Astrocyte of the spinal cord (primary cell): ENCODE measurements at regions not wholly inside any gene's neighbourhood (a gene's known extent, or its start where the extent isn't known, plus 50 kb on each side); places are given as distances from the start of the nearest gene placed in this dataset.

Experiments
- DNase-seq: peaks from one replicate; pipeline ENCODE4 v3.0.0; 2011; ENCODE audit warnings: low read depth, low spot score
- H3K4me3 ChIP-seq: 2 replicates; pipeline ENCODE4 v1.5.1; 2011; ENCODE audit warnings: low read depth, mild to moderate bottlenecking, low read length, moderate library complexity
- in situ Hi-C: cut with HindIII; loops from 2 replicates; pipeline ENCODE4 v1.10.0; 2017; ENCODE audit warnings: low sequenced_read_pairs
- TF ChIP-seq, protein P1 (sequence below): IDR thresholded peaks from 2 replicates; pipeline ENCODE4 v1.5.1; 2012; ENCODE audit warnings: low read depth, mild to moderate bottlenecking, low read length, inconsistent platforms

DNA sequence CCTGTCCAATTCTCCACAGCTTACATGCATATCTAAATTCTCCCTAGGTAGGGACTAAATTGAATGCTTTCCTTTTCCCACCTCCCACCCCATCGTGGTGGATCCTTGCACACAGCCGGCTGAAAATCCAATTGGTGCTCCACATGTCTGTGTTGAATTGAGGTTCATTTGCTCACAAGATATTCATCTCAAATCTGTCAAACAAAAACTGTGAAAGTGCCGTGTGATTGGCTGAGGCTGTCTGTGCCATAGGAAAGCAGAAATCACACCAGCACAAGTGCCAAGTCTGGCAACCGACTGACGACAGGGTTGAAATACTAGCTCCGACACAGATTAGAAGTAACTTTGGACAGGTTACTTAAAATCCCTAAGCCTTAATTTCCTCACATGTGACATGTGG is 823.3 kb downstream of the TDRD15 start:
- H3K4me3 ChIP-seq: no peak overlapping the region
- in situ Hi-C loops: no loop called here
- no peak for DNase-seq
- TF ChIP-seq, protein P1, sequence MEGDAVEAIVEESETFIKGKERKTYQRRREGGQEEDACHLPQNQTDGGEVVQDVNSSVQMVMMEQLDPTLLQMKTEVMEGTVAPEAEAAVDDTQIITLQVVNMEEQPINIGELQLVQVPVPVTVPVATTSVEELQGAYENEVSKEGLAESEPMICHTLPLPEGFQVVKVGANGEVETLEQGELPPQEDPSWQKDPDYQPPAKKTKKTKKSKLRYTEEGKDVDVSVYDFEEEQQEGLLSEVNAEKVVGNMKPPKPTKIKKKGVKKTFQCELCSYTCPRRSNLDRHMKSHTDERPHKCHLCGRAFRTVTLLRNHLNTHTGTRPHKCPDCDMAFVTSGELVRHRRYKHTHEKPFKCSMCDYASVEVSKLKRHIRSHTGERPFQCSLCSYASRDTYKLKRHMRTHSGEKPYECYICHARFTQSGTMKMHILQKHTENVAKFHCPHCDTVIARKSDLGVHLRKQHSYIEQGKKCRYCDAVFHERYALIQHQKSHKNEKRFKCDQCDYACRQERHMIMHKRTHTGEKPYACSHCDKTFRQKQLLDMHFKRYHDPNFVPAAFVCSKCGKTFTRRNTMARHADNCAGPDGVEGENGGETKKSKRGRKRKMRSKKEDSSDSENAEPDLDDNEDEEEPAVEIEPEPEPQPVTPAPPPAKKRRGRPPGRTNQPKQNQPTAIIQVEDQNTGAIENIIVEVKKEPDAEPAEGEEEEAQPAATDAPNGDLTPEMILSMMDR: no peak

DNA sequence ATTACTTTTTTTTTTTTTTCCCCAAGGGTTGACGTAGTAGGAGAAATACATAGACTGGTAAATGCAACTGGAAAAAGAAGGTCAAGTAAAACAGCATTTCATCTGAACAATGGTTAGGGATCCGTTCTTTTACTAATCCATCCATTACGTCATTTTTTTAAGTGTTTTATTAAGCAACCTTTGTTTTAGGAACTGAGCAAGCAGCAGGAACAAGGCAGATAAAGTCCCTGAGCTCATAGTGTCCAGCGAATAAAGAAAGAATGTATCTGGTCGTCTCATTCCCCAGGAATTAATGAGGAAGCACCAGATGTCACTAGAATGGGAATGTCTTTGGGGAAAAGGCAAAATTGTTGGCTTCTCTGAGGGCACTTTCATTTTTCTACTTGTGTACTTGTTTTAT is 842.4 kb downstream of the TDRD15 start:
- TF ChIP-seq, protein P1: no peak
- H3K4me3 ChIP-seq: no peak overlapping the region
- DNase-seq: no peak
- in situ Hi-C loops: no loop called here

DNA sequence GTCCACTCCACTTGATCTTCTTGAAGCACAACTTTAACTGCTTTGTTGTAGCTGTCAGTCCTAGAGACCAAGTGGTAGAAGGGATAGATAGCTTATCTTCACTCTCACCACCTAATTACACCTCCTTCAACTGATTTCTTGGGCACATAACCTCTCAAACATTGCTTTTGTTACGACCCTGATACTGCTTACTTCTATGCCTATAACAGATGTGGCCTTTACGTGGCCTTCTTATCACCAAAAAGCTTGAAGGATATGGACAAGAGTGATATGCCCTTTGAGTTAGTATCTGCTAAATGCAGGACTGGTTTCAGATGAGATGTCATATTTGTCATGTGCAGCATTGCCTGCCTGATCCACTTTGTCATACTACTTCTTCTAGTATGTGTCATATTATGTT is 847.2 kb downstream of the TDRD15 start:
- in situ Hi-C loops: no loop called here

GRCh38 chr2:21972586-21972985 is 848.8 kb downstream of the TDRD15 start:
- in situ Hi-C loops: no loop called here
- TF ChIP-seq, protein P1: no peak
- H3K4me3 ChIP-seq: no peak overlapping the region
- DNase-seq: no peak

More for the DNA sequence above, 847.2 kb downstream of the TDRD15 start:
- H3K4me3 ChIP-seq: no peak overlapping the region
- TF ChIP-seq, protein P1: no peak
- no peak for DNase-seq

- in situ Hi-C loops: no loop called here
These were observed 857.4 kb downstream of the TDRD15 start for GRCh38 chr2:21981127-21981526.

GRCh38 chr2:21993002-21993401 is 869.2 kb downstream of the TDRD15 start:
- in situ Hi-C loops: no loop called here
- TF ChIP-seq, protein P1: no peak
- no peak overlapping the region for H3K4me3 ChIP-seq
- DNase-seq: no peak

More at GRCh38 chr2:21981127-21981526, 857.4 kb downstream of the TDRD15 start:
- DNase-seq: no peak
- no peak overlapping the region for H3K4me3 ChIP-seq
- TF ChIP-seq, protein P1: no peak

DNA sequence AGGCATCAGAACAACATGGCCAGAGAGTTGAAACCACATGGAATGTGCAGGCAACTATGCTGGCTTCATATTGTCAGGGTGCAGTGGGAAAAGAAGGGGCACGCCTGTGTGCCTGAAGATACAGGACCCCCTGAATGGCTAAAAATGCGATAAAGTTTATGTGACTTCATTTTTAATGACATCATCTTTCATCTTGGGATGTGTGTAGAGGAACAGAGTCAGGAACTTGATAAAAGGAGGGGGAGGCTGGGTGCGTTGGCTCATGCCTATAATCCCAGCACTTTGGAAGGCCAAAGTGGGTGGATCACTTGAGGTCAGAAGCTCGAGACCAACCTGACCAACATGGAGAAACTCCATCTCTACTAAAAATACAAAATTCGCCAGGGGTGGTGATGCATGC is 872.6 kb downstream of the TDRD15 start:
- in situ Hi-C loops: no loop called here
- no peak for DNase-seq
- H3K4me3 ChIP-seq: no peak overlapping the region
- TF ChIP-seq, protein P1: no peak
